ENCODE measurements at regions not wholly inside any gene's neighbourhood (a gene's known extent, or its start where the extent isn't known, plus 50 kb on each side); places are given as distances from the start of the nearest gene placed in this dataset.

DNA sequence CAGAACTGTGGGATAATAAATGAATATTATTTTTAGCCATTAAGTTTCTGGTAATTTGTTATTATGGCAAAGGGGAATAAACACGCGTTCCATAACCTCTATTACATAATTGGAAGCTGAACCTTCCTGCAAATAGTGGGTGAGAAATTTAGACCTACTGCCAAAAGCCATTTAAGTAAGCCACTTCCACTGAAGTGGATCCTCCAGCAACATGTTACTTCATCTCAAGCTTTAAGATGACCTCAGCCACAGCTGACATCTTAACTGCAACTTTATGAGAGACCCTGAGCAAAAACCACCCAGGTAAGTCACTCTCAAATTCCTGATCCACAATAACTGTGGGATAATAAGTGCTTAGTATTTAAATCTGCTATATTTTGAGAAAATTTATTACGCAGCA lies 1048.6 kb downstream of the FAM133A start:
- no peak for TF ChIP-seq CTCF (conservative IDR thresholded peaks at IDR 0.05 in 1 of 2, IDR thresholded peaks at IDR 0.05 in 1 of 2; ENCODE audit: extremely low read depth in 1 of 2, insufficient read depth in 1 of 2, low read depth in 1 of 2, low read length in 2 of 2)
- TF ChIP-seq EZH2 (IDR thresholded peaks at IDR 0.05; ENCODE audit: borderline replicate concordance, low read length) = no peak
